ENCODE measurements at regions not wholly inside any gene's neighbourhood (a gene's known extent, or its start where the extent isn't known, plus 50 kb on each side); places are given as distances from the start of the nearest gene placed in this dataset.

DNA sequence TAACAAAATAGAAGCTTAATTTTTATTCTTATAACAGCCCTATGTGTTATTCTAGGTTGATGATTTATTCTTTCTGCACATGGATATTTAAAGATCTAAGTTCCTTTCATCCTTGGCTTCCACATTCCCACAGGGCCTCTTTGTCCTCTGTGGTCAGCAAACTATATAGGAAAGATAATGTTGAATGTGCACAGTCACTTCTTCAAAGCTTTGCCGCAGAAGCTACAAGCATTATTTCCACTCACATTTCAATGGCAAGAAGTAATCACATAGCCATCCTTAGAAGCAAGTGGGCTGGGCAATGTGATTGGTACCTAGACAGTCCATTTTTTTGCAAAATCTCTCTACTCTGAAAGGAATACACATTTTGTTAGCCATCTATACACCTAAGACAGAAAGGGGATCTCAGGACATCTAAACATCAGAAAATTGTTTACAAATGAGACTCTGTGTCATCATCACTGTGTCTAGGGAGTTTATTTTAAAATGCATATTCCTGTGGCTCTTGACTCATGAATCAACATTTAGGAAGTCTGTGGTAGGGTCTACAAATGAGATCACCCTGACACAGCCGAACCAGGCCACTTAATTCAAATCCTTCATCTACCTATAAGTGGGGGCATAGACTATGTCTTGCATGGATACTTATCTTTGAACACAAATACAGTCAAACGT, 1060.5 kb downstream of the XPNPEP1 start:
- DNase-seq (ENCODE audit: low spot score) = no peak

DNA sequence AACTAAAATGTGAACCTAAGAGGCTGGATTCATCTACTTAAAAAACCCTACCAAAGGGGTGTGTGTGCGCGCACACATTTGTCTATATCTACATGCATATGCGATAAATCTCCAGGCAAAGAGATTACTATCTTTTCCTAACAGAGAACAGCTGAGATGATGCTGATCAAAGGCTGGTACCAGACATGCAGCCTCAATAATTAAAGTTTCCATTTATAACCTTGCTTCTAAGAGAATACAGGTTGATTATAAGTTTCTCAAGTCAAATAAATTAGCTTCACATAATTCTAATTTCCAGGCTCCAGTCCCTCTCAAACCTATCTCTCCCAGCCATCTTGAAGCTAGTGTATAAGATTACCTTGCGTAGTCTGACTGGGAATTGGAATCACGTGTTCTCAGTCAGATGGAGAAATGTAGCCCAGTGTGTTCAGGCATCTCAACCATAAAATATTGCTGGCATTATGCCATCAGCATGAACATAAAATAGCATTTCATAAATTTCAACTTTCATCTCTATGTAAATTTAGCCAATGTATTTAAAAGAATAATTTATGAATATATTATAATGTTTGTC, 1062.0 kb downstream of the XPNPEP1 start:
- no peak for DNase-seq (ENCODE audit: low spot score)

GRCh38 chr10:108852211-108852610, 1071.1 kb downstream of the XPNPEP1 start:
- no peak for DNase-seq (ENCODE audit: low spot score)

- no peak for DNase-seq (ENCODE audit: low spot score)
Measured at GRCh38 chr10:108850138-108850854, 1073.0 kb downstream of the XPNPEP1 start.

DNA sequence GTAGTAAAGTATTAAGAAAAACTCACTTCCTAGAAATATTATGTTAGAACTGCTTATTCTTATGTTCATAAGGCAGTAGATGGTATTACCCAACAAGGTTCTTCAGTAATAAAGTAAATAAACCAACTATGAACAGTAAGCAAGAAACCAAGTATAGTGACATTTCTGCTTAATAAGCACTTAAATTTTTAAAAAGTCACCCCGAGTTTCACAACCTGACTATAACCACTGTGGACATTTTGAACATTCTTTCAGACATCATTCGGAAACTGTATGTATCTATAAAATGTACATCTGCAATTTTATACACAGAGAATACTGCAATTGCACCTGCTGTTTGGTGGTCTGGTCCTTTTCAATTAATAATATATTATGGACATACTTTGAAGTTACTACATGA, 1073.6 kb downstream of the XPNPEP1 start:
- DNase-seq (ENCODE audit: low spot score) = no peak

GRCh38 chr10:108849186-108849585, 1074.1 kb downstream of the XPNPEP1 start:
- DNase-seq (ENCODE audit: low spot score) = no peak

DNA sequence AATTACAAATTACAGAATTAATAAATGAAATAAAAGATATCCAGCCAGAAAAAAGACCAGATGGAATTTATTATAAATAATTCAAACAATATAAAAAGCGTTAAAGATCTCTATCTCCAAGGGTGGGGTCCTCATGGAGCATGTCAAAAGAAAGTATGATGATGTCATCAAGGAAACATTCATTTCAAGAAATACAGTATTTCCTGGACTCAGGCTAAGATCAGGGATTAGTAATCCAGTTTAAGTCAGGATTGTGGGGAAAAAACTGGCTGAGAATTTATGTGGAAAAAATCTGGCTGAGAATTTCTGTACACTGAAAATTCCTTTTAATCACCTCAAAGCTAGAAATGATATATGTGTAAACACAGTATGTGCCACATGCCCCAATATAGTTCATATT, 1075.3 kb downstream of the XPNPEP1 start:
- no peak for DNase-seq (ENCODE audit: low spot score)

DNA sequence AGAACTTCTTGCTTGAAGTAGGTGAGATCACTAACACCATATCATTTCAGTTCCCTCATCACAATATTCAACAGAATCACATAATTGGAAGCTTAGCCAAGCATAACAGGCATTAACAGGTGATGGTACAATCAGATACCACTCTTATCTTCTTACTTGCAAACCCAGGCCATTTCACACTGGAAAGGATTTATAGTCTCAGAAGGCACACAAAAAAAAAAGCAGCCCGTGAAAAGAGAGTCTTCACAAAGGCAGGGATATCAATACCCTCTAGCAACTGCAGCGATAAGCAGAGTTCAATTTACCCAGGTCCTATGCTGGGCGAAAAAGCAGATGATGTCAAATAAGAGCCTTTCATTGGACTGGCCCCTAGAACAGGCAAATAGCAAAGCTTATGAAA, 1082.4 kb downstream of the XPNPEP1 start:
- no peak for DNase-seq (ENCODE audit: low spot score)

DNA sequence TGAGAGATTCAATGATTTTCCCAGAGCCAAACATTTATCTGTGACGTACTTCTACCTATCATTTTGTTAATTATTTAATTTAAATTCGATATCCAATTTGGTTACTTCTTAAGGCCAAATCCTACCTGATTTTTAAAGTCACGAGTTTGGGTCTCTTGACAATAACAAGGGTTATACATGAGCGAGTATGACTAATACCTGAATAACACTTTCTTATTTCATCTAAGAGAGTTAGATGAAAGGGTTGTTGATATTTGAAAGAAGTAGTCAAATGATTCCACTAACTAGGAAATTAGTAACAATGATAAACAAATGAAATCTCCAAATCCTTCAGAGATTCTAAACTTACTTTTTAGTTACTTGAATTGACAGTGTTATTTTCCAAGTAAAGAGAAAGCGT, 1086.9 kb downstream of the XPNPEP1 start:
- DNase-seq (ENCODE audit: low spot score) = no peak

DNA sequence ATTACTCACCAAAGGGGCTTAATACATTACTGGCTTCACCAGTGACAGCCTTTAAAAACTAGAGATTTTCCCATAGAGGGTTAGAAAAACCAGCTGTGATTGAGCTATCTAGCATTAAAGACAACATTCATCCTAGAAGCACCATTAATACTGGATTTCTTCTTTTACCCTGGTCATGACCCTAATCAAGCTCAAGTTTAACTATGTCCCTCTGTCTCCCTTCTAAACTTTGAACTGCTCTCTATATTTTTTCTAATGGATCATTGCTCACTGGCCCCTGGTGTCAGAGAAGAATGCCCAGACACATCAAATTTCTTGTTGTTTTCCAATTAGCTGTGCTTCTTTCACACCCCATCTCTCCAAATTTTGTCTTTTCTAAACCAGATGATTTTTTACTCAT, 1101.3 kb downstream of the XPNPEP1 start:
- DNase-seq (ENCODE audit: low spot score) = no peak

DNA sequence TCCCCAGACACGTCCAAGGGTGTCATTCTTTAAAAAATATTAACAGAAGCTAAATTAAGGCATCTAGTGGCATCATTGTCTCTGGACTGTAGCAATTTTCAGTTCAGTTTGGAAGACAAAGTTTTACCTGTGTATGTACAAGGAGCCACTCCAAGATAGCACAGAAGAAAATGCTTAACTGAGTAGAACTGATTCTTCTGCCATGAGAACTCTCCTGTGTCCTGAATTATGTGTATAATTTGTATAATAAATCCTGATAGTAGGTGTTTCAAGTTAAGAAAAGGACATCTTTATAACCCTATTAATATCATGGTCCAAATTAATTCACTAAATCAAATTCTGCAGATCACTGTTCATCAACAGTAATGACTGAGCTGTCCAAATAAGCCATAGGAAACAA, 1104.0 kb downstream of the XPNPEP1 start:
- no peak for DNase-seq (ENCODE audit: low spot score)

- no peak for DNase-seq (ENCODE audit: low spot score)
Measured at GRCh38 chr10:108817584-108817983, 1105.7 kb downstream of the XPNPEP1 start.

DNA sequence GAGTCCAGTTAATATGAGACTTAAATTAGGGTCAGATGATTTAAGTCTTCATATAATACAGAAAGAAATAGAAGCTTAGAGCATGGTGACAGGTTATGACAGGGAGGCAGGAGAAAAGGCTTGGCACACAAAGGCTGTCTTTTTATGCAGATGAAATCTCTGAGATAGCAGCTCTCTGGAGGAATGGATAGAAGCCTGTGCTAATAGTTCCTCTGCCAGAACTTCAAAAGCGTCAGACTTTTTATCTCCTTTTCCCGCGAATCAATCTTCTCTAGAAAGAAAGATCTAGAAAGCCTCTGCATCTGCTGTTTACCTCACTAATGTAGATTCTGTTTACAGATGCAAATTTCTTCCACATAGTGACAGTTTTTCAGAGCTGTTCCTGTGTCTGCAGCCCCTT, 1106.2 kb downstream of the XPNPEP1 start:
- no peak for DNase-seq (ENCODE audit: low spot score)

GRCh38 chr10:108812906-108813305, 1110.4 kb downstream of the XPNPEP1 start:
- no peak for DNase-seq (ENCODE audit: low spot score)

DNA sequence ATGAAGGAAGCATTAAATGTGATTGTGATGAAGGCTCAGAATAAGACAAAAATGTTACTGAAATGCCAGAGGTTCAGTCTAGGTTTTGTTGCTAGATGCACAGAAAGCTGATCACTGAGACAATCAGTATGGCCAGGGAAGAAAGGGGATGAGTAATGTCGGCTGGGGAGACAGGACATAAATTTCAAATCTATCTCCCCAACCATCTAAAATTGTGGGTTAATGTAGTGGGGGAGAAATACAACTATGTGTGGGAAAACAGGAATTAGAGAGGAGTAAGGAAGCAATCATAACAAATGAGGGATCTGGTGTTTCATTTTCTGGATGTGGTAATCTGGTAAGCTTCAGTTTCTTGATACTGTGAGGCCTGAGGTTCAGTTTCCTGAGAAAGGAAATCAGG, 1111.0 kb downstream of the XPNPEP1 start:
- no peak for DNase-seq (ENCODE audit: low spot score)

GRCh38 chr10:108808228-108808627, 1115.1 kb downstream of the XPNPEP1 start:
- no peak for DNase-seq (ENCODE audit: low spot score)

DNA sequence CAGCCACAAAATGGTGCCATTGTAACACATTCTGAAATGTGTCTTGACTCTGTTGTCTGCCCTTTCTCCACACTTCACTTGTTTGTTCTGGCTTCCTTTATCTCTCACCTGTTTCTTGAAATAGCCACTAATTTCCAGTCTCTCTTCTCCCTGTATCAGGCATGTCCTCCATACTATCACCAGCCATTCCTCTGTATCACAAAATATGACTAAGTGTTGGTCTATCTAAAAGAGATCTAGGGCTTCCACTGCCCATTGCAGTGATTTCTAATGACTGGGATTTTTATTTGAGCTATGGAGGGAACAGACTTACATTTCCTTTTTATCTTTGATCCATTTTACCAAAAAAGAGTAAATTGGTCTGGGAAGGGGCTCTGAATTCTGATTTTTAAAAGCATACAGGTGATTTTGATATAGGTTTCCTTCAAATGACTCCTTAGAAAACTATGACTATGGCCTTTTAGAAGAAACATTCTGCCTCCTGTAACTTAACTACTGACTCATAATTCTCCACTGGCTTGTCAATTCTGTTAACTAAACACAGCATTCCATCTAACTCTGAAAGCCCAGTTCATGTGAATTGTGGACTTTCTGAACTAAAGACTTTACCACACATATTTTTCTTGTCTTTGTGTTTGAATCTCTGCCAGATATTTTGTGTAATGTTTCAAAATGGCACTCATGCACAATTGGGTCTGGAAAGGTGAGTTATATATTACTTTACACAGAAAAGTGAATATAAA, 1121.4 kb downstream of the XPNPEP1 start:
- no peak for DNase-seq (ENCODE audit: low spot score)

DNA sequence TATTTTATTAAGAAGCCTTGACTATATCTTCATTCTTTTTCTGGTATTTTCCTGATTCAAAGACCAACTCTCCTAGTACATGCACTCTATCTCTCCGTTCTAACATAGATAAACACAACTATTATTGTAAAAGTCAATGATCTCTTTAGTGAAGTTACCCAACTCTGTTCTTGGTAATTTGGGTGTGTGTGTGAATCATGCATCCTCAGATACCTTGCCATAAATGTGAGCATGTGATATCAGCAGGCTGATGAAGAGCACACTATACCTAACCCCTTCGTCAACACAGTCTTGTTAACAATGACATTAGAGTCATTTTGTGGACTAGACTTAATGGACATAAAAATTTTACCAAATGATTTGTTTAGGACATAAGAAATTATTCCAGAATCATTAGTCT, 1122.1 kb downstream of the XPNPEP1 start:
- no peak for DNase-seq (ENCODE audit: low spot score)

DNA sequence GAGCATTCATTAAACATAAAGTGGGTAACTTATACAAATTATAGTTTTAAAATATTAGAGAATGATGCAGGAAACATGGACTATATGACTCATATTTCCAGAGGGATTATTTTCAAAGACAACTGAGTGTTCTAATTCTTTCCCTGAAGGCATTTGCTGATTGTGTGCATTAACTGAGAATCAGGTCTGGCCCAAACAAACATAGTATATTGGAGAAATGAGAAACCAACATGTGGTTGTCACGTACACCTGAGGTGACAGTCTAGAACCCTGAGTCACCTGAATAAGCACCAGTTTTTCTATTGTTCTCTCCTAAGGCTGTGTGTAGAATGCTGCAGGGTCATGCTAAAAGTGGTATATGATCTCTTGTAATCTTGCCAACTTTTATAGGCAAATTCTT, 1125.7 kb downstream of the XPNPEP1 start:
- DNase-seq (ENCODE audit: low spot score) = no peak

DNA sequence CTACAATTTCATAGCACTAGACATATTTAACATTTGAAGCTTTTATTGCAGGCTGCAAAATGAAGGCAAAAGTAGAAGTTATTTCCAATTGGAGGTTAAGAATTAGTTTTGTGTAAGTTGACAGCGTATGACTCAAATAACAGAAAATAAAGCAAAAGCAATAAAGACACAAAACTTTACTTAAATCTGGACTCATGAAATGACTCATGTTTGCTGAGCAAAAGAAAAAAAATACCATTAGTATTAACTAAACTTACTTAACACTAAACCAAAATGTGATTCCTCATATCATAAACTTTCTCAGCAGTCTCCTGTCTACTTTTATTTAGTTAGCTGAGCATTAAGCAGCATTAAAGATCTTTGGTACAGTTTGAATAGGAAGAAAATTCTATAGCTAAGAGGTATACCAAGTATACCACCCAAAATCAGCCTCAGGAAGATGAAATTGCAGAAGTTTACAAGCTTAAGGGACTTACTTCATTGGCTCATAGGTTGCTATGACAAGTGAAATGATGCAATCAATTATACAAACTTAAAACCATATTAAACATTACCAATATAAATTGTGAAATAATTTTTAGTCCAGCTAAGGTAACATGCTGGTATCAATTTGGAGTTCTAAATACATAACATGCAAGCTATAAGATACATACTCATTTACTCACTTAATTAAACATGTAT, 1131.4 kb downstream of the XPNPEP1 start:
- DNase-seq (ENCODE audit: low spot score) = no peak

DNA sequence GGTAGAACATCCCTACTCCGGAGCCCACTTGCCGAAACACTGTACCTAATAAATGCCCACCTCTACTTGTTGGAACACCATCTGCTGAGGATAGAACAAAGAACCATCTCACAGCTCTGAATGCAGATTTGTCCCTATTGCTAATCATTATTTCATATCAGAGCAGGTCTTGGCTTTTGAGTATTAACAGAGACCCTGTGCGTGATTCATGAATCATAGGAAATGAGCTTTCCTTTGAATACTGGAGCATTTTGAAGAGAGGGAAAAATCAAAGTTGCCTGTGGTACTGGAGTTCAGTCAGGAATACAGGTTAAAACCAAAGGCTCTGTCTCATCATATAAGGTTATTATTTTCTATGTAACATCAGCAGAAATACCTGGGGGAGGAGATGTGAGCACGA, 1132.3 kb downstream of the XPNPEP1 start:
- no peak for DNase-seq (ENCODE audit: low spot score)

DNA sequence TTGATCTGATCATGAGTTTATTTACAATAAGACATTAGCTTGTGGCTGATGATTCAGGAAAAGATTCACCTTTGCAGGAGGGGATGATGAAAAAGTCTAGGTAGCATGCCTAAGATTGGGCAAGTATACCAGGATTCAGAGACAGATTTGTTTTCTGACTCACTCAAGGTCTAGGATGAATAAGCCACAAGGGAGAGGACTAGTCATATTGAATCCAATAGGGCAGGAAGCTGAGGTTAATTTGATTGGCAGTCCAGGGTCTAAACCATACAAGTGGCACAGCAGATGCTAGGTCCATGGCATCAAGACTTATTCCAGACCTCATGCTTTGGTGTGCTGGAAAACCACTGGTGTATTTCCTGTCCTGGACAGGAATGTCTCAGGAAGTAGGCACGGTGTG, 1133.4 kb downstream of the XPNPEP1 start:
- DNase-seq (ENCODE audit: low spot score) = no peak

Measured in mucosa of gallbladder (tissue), 1 donor.